NB4 (cell line): ENCODE measurements at regions not wholly inside any gene's neighbourhood (a gene's known extent, or its start where the extent isn't known, plus 50 kb on each side); places are given as distances from the start of the nearest gene placed in this dataset.

Source experiments
- CTCF ChIP-seq: IDR thresholded peaks from one replicate; pipeline ENCODE4 v1.5.1; 2012; ENCODE audit warnings: low read depth, low read length
- MAX ChIP-seq: IDR thresholded peaks from 2 replicates; pipeline ENCODE4 v1.6.1; 2011; ENCODE audit warnings: low read depth, low read length
- MYC ChIP-seq: IDR thresholded peaks from 2 replicates; pipeline ENCODE4 v1.6.1; 2011; ENCODE audit warnings: low read depth, low read length
- POLR2A ChIP-seq: IDR thresholded peaks from 2 replicates; pipeline ENCODE4 v1.6.1; 2011; ENCODE audit warnings: mild to moderate bottlenecking; ENCODE audit not compliant: insufficient read length; ENCODE audit errors: extremely low read depth

- TF ChIP-seq CTCF (no peak), POLR2A (no peak), MYC (no peak), MAX (no peak)
Measured at GRCh38 chr4:182143086-182143821, 99.9 kb upstream of the TENM3 start.
